ENCODE measurements at regions not wholly inside any gene's neighbourhood (a gene's known extent, or its start where the extent isn't known, plus 50 kb on each side); places are given as distances from the start of the nearest gene placed in this dataset.

- H3K27ac ChIP-seq: no peak overlapping the region
- no peaks in the 10 kb centered on the region for H3K4me1 ChIP-seq
- no peaks in the 10 kb centered on the region for H3K9me3 ChIP-seq
- no peaks in the 10 kb centered on the region for H3K27me3 ChIP-seq
- no peak overlapping the region for H3K4me3 ChIP-seq
- in situ Hi-C loops (cut with MboI; ENCODE audit: low sequenced_read_pairs in 4 of 4): no loop called here
- intact Hi-C loops (cut with DNase I; ENCODE audit: low total_unique reads): no loop called here
- no peaks in the 10 kb centered on the region for H3K36me3 ChIP-seq
- ATAC-seq: no peak
- no peak for DNase-seq
- TF ChIP-seq CTCF (IDR thresholded peaks at IDR 0.05 in 4 of 5, conservative IDR thresholded peaks at IDR 0.05 in 1 of 5): no peak
- no peak for TF ChIP-seq POLR2A (IDR thresholded peaks at IDR 0.05)
Observed at GRCh38 chr12:100675432-100675831, 101.9 kb downstream of the GAS2L3 start.

- DNase-seq (no peak), ATAC-seq (no peak)
- intact Hi-C loops (cut with DNase I; ENCODE audit: low total_unique reads): loop anchor here (1.0 kb wide), 1 partner anchor 19 kb away; no protein-coding TSS in a partner anchor
- Histone ChIP-seq H3K4me1 (no peaks in the 10 kb centered on the region), H3K9me3 (no peaks in the 10 kb centered on the region), H3K4me3 (no peak overlapping the region), H3K27me3 (no peaks in the 10 kb centered on the region), H3K27ac (no peak overlapping the region), H3K36me3 (no peaks in the 10 kb centered on the region)
- TF ChIP-seq CTCF (IDR thresholded peaks at IDR 0.05 in 4 of 5, conservative IDR thresholded peaks at IDR 0.05 in 1 of 5) (no peak), POLR2A (IDR thresholded peaks at IDR 0.05) (no peak)
- in situ Hi-C loops (cut with MboI; ENCODE audit: low sequenced_read_pairs in 4 of 4): no loop called here
Observed at GRCh38 chr12:100681074-100681473, 107.6 kb downstream of the GAS2L3 start.

- in situ Hi-C loops (cut with MboI; ENCODE audit: low sequenced_read_pairs in 4 of 4): no loop called here
- Histone ChIP-seq H3K9me3 (no peaks in the 10 kb centered on the region), H3K27me3 (no peaks in the 10 kb centered on the region), H3K4me1 (no peaks in the 10 kb centered on the region), H3K4me3 (no peak overlapping the region), H3K36me3 (no peaks in the 10 kb centered on the region), H3K27ac (no peak overlapping the region)
- no peak for DNase-seq
- ATAC-seq: no peak
- TF ChIP-seq CTCF (IDR thresholded peaks at IDR 0.05 in 4 of 5, conservative IDR thresholded peaks at IDR 0.05 in 1 of 5) (no peak), POLR2A (IDR thresholded peaks at IDR 0.05) (no peak)
- intact Hi-C loops (cut with DNase I; ENCODE audit: low total_unique reads): no loop called here
Observed at GRCh38 chr12:100682178-100682577, 108.7 kb downstream of the GAS2L3 start.

GRCh38 chr12:100687686-100688085 lies 106.9 kb upstream of the ANO4 start:
- H3K4me1 ChIP-seq: no peaks in the 10 kb centered on the region
- no peaks in the 10 kb centered on the region for H3K27me3 ChIP-seq
- in situ Hi-C loops (cut with MboI; ENCODE audit: low sequenced_read_pairs in 4 of 4): no loop called here
- no peak for TF ChIP-seq POLR2A (IDR thresholded peaks at IDR 0.05)
- no peak for TF ChIP-seq CTCF (IDR thresholded peaks at IDR 0.05 in 4 of 5, conservative IDR thresholded peaks at IDR 0.05 in 1 of 5)
- intact Hi-C loops (cut with DNase I; ENCODE audit: low total_unique reads): no loop called here
- H3K27ac ChIP-seq: no peak overlapping the region
- DNase-seq (no peak), ATAC-seq (no peak)
- peaks cover 0 to 2% (median 0%) of the 10 kb centered on the region in 3 donors for H3K9me3 ChIP-seq
- no peak overlapping the region for H3K4me3 ChIP-seq
- no peaks in the 10 kb centered on the region for H3K36me3 ChIP-seq

GRCh38 chr12:100688451-100688864 lies 106.1 kb upstream of the ANO4 start:
- ATAC-seq: no peak
- Histone ChIP-seq H3K27ac (no peak overlapping the region), H3K9me3 (peaks cover 0 to 2% (median 0%) of the 10 kb centered on the region in 3 donors), H3K27me3 (no peaks in the 10 kb centered on the region), H3K36me3 (no peaks in the 10 kb centered on the region), H3K4me1 (no peaks in the 10 kb centered on the region), H3K4me3 (no peak overlapping the region)
- TF ChIP-seq POLR2A (IDR thresholded peaks at IDR 0.05) (no peak), CTCF (IDR thresholded peaks at IDR 0.05 in 4 of 5, conservative IDR thresholded peaks at IDR 0.05 in 1 of 5) (no peak)
- intact Hi-C loops (cut with DNase I; ENCODE audit: low total_unique reads) (no loop called here), in situ Hi-C loops (cut with MboI; ENCODE audit: low sequenced_read_pairs in 4 of 4) (no loop called here)
- no peak for DNase-seq

Measured in gastrocnemius medialis (tissue), 4 donors.